ENCODE measurements at regions not wholly inside any gene's neighbourhood (a gene's known extent, or its start where the extent isn't known, plus 50 kb on each side); places are given as distances from the start of the nearest gene placed in this dataset.

GRCh38 chr1:94309216-94309615 is 71.8 kb upstream of the ARHGAP29 start:
- Mint-ChIP-seq H3K4me1 (ENCODE audit: low read depth) (peaks cover 14% of the 10 kb centered on the region), H3K27me3 (no peaks in the 10 kb centered on the region), H3K27ac (no peak overlapping the region), H3K9me3 (ENCODE audit: low read depth) (no peaks in the 10 kb centered on the region), H3K36me3 (ENCODE audit: insufficient read depth) (no peaks in the 10 kb centered on the region), H3K4me3 (ENCODE audit: low read depth) (no peak overlapping the region)
- no peak for DNase-seq (ENCODE audit: low spot score, unreplicated experiment)
- TF ChIP-seq CTCF (IDR thresholded peaks at IDR 0.05; ENCODE audit: unreplicated experiment), result no peak

GRCh38 chr1:94306521-94306920 is 69.1 kb upstream of the ARHGAP29 start:
- Mint-ChIP-seq H3K9me3 (ENCODE audit: low read depth) (no peaks in the 10 kb centered on the region), H3K36me3 (ENCODE audit: insufficient read depth) (no peaks in the 10 kb centered on the region), H3K27me3 (no peaks in the 10 kb centered on the region), H3K4me3 (ENCODE audit: low read depth) (no peak overlapping the region), H3K27ac (no peak overlapping the region), H3K4me1 (ENCODE audit: low read depth) (peaks cover 13% of the 10 kb centered on the region)
- TF ChIP-seq CTCF (IDR thresholded peaks at IDR 0.05; ENCODE audit: unreplicated experiment), result no peak
- no peak for DNase-seq (ENCODE audit: low spot score, unreplicated experiment)

- H3K9me3 Mint-ChIP-seq (ENCODE audit: low read depth), result no peaks in the 10 kb centered on the region
- H3K27ac Mint-ChIP-seq, result no peak overlapping the region
- TF ChIP-seq CTCF (IDR thresholded peaks at IDR 0.05; ENCODE audit: unreplicated experiment), result no peak
These were observed 68.3 kb upstream of the ARHGAP29 start for GRCh38 chr1:94305704-94306103.

GRCh38 chr1:94304553-94304952 is 67.2 kb upstream of the ARHGAP29 start:
- DNase-seq (ENCODE audit: low spot score, unreplicated experiment), result no peak
- Mint-ChIP-seq H3K9me3 (ENCODE audit: low read depth) (no peaks in the 10 kb centered on the region), H3K4me1 (ENCODE audit: low read depth) (peaks cover 14% of the 10 kb centered on the region), H3K4me3 (ENCODE audit: low read depth) (no peak overlapping the region), H3K27me3 (no peaks in the 10 kb centered on the region), H3K36me3 (ENCODE audit: insufficient read depth) (no peaks in the 10 kb centered on the region), H3K27ac (no peak overlapping the region)
- no peak for TF ChIP-seq CTCF (IDR thresholded peaks at IDR 0.05; ENCODE audit: unreplicated experiment)

More at GRCh38 chr1:94305704-94306103, 68.3 kb upstream of the ARHGAP29 start:
- no peaks in the 10 kb centered on the region for H3K27me3 Mint-ChIP-seq
- H3K4me3 Mint-ChIP-seq (ENCODE audit: low read depth), result no peak overlapping the region
- H3K36me3 Mint-ChIP-seq (ENCODE audit: insufficient read depth), result no peaks in the 10 kb centered on the region
- DNase-seq (ENCODE audit: low spot score, unreplicated experiment), result no peak
- peaks cover 13% of the 10 kb centered on the region for H3K4me1 Mint-ChIP-seq (ENCODE audit: low read depth)

- Mint-ChIP-seq H3K9me3 (ENCODE audit: low read depth) (no peaks in the 10 kb centered on the region), H3K27me3 (no peaks in the 10 kb centered on the region), H3K27ac (no peak overlapping the region), H3K4me1 (ENCODE audit: low read depth) (peaks cover 12% of the 10 kb centered on the region), H3K4me3 (ENCODE audit: low read depth) (no peak overlapping the region), H3K36me3 (ENCODE audit: insufficient read depth) (no peaks in the 10 kb centered on the region)
- TF ChIP-seq CTCF (IDR thresholded peaks at IDR 0.05; ENCODE audit: unreplicated experiment), result no peak
- DNase-seq (ENCODE audit: low spot score, unreplicated experiment), result no peak
These were observed 65.6 kb upstream of the ARHGAP29 start for GRCh38 chr1:94303005-94303404.
